HG03439 (cell line): ENCODE measurements at regions not wholly inside any gene's neighbourhood (a gene's known extent, or its start where the extent isn't known, plus 50 kb on each side); places are given as distances from the start of the nearest gene placed in this dataset.

Source experiments
- ATAC-seq: cut with Tn5 transposase; IDR thresholded peaks from one replicate; pipeline ENCODE4 v1.9.1; 2021; ENCODE audit warnings: mild to moderate bottlenecking, moderate library complexity; ENCODE audit not compliant: unreplicated experiment

- ATAC-seq, result no peak
Measured at GRCh38 chr10:131808370-131808930, 92.4 kb upstream of the PPP2R2D start.

- no peak for ATAC-seq
Measured at GRCh38 chr10:131810036-131810804, 90.6 kb upstream of the PPP2R2D start.

GRCh38 chr10:131810805-131811629 lies 89.8 kb upstream of the PPP2R2D start:
- no peak for ATAC-seq

GRCh38 chr10:131811630-131812403 lies 89.0 kb upstream of the PPP2R2D start:
- ATAC-seq, result no peak

- no peak for ATAC-seq
Measured at GRCh38 chr10:131812736-131813604, 87.8 kb upstream of the PPP2R2D start.

GRCh38 chr10:131814567-131815265 lies 86.1 kb upstream of the PPP2R2D start:
- ATAC-seq, result no peak

GRCh38 chr10:131815266-131816156 lies 85.3 kb upstream of the PPP2R2D start:
- ATAC-seq, result no peak

- ATAC-seq, result no peak
Measured at GRCh38 chr10:131816157-131816775, 84.5 kb upstream of the PPP2R2D start.

GRCh38 chr10:131816941-131817700 lies 83.7 kb upstream of the PPP2R2D start:
- ATAC-seq, result no peak

- no peak for ATAC-seq
Measured at GRCh38 chr10:131817866-131818509, 82.8 kb upstream of the PPP2R2D start.

- ATAC-seq, result no peak
Measured at GRCh38 chr10:131818510-131819234, 82.1 kb upstream of the PPP2R2D start.

- no peak for ATAC-seq
Measured at GRCh38 chr10:131819241-131820072, 81.4 kb upstream of the PPP2R2D start.

GRCh38 chr10:131820626-131821025 lies 80.2 kb upstream of the PPP2R2D start:
- no peak for ATAC-seq

- no peak for ATAC-seq
Measured at GRCh38 chr10:131821378-131822012, 79.3 kb upstream of the PPP2R2D start.
